ENCODE measurements at regions not wholly inside any gene's neighbourhood (a gene's known extent, or its start where the extent isn't known, plus 50 kb on each side); places are given as distances from the start of the nearest gene placed in this dataset.

DNA sequence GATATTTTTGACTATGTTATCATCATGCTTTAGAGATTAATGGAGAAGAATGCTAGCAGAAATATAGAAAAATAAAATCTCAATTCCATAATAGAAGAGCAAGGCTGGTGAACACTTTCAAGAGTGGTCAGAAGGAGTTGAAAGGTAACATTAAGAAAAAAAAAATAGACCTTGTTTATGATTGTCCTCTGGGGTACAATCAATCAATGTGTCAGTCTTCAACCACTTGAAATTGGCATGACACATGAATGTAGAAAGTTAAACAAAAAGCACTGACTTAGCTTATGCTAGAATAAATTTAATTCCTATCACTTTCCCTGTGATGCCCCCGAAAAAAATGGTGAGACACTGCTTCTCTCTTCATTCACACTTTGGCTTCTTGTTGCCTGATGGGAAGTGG, 750.3 kb upstream of the ADGRL2 start:
- DNase-seq: no peak

DNA sequence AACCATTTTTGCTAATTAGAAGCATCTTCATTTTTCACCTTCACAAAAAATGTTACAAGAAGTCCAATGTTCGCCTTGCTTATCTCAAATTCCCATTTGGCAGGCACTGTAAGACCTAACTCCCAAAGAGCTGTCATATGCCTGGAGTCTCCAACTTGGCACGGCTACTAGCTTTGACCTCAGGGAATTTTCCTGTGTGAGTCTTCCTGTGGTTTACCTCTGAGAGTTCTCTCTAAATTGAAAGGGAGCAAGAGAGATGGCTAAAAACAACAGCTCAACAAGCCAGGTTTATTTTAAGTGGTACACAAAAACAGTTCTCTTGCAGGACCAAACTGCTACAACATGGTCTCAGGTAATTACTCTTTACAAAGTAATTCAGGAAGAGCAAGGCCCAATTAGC, 756.0 kb upstream of the ADGRL2 start:
- DNase-seq: no peak

DNA sequence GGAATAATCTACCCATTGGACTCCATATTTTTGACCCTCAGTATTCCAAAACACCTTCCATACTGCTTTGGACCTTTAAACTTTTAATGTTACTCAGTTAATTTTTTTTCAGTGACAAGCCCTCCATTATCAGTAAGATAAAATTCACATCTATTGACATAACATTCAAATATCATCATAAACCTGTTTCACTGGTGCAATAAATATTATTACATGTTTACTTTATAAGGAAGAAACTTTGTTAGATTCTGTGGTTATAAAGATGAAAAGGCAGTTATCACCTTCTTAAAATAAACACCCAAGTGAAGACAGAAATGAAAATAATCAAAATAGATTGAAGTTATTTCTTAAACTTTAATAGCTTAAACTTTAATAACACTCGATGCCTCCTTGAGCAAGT, 758.5 kb upstream of the ADGRL2 start:
- DNase-seq: no peak

GRCh38 chr1:81034291-81034690, 766.4 kb upstream of the ADGRL2 start:
- no peak for DNase-seq

GRCh38 chr1:81032973-81033425, 767.7 kb upstream of the ADGRL2 start:
- no peak for DNase-seq

GRCh38 chr1:81032374-81032773, 768.4 kb upstream of the ADGRL2 start:
- DNase-seq: no peak

DNA sequence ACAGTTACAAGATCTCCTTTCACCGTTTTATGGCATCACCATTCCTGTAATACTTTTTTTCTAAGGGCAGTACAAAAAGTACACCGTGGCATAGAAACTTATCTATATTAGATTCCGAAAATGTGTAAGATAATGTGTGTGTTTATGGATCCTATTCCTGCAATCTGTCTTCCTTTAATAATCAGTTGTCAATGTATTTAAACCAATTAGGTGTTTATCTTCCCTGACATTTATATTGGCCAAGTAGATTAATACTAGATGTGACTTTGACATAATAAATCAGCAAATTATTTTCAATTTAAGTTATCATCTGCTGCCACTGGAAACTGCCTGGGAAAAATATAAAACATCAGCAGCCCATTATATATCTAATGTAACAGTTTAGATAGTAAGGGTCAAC, 770.3 kb upstream of the ADGRL2 start:
- no peak for DNase-seq

- DNase-seq: no peak
Measured at GRCh38 chr1:81029266-81029665, 771.5 kb upstream of the ADGRL2 start.

DNA sequence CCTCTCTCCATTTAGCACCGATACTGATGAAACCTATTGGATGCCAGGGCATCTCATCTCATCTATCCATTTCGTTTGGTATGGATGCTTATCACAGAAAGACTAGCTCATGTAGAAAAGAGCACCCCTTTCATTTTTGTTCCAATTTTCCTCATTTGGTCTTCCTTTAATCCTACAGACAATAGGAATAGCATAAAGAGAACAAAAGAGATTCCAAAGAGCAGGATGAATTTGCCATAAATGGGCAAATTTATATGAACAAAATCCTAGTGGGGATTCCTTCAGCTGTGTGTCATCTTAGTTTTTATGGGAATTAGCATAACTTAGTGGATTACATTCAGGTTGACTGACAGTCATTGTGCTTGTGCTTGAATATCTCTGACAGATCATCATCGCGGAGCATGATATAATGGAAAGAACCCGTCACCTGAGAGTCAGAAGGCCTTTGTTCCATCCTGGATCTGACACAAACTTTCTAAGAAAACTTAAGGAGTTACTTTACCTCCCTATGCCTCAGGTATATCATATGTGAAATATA, 777.5 kb upstream of the ADGRL2 start:
- no peak for DNase-seq

DNA sequence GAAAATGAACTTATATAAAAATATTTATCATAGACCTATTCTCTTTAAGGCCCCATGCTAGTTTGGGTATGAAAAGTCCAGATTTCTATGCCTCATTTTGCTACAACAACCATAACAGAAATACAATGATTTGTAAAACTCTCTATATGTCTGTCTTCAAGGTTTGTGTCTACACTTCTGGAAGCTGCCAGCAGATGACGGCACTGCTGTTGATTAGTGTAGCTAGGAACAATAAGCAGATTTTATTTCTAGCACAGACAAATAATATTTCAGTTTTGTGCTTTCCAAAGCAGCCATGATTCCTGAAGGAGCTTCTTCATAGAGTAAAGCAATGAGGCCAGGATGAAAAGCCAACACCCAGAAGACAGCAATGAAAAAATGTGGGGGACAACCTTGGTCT, 779.6 kb upstream of the ADGRL2 start:
- DNase-seq: no peak

- DNase-seq: no peak
Measured at GRCh38 chr1:81020506-81020905, 780.2 kb upstream of the ADGRL2 start.

DNA sequence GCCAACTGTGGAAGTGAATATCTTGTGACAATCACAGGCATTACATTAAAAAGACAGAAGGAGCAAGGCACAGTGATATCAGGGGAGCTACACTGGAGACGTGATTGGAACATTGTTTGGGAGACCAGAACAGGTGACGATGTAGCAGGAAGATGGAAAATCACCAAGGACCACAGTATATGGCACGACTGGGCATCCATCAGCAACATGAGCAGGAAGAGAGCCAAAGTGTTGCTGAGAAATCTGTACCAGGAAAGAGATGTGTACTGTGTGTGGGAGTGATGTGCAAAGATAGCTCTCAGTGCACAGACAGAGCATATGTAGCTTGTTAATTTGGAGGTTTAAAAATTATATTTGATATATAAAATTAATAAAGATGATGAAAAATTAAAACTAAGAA, 790.6 kb upstream of the ADGRL2 start:
- DNase-seq: no peak

DNA sequence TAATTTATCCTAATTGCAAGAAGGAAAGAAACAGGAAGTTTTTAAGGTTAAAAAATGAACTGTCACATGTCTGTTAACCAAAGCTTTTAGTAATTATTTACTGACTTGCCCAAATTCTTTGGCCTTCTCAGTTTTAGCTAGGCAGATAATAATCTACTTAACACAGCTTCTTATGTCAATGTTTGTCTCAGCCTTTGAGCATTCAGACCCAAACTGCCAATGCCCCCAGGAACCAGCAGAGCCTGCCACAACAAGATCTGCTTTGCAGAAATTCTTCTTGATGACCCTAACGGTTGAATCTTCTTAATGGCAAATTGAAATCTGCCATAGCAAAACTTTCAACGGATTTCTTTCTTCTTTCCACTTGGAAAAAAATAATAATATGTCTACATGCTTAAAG, 792.4 kb upstream of the ADGRL2 start:
- DNase-seq: no peak

DNA sequence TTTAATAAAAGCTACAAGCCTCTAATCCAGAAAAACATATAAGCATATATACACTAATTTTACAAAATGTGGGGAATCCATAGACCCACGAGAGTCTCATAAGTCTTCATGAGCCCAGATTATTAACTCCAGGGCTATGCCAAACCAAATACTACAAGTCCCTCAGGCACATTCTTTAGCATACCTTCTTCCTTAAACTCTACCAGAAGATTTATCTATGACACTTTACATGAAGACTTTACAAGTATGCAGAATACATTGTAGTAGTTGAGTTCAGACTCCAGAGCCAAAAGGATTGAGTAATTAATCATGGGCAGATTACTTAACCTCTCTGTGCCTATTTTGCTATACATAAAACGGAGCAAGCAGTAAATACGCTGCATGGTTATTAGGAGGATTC, 793.7 kb upstream of the ADGRL2 start:
- no peak for DNase-seq

GRCh38 chr1:81006502-81006901, 794.2 kb upstream of the ADGRL2 start:
- DNase-seq: no peak

GRCh38 chr1:81004011-81004410, 796.7 kb upstream of the ADGRL2 start:
- no peak for DNase-seq

DNA sequence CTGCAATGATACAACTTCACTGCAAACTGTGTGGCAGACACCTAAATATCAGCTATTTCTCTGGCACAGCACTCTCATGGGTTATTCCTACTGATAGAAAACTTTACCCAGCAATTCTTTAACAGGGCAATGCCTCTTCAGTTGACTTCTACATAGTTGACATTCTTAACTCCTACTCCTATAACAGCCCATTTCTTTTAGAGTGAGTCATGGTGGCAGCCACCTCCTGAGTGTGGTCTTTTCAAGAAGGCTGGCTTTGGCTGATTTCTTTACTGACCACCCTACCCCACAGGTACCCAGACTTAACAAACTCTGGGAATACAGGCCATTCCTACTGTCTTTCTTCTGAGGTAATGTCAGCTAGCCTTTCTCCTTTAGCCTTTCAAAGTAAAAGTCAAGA, 805.8 kb upstream of the ADGRL2 start:
- DNase-seq: no peak

- no peak for DNase-seq
Measured at GRCh38 chr1:80994038-80994437, 806.7 kb upstream of the ADGRL2 start.

DNA sequence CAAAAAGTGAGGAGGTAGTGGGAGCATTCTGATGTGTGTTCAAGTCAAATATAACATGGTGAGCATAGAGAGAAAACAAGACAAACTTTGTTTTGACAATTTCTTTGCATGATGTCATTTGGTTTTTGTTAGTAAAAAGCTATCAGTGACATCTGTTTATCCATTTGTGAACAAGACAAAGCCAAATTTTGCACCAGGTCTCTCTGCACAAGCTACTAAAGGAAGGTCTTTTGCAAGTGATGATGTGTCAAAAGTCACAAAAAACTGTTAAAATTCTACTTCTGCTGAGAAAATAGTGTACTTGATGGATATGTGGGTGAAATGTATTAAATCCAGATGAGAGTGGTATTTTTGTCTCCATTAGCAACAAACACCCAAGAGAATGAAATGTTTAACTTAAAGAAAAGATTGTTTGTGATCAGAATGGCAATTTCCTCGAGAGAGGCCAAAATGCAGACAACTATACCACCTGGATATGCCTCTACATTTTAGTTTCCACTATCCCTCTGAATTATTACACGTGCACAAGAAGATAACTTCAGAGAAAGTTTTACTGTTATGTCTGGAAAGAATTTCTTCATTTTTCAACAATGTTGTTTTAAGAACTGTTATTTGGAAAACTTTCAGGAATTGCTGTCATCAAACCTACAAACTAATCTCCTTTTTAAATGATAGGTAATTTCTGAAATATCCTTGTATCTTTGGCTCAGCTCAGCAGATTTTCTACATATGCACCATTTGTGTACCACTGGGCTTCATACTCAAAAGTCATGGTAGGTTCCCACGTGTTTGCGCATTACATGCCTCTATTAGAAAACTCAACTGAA, 807.4 kb upstream of the ADGRL2 start:
- no peak for DNase-seq

- no peak for DNase-seq
Measured at GRCh38 chr1:80989455-80989854, 811.3 kb upstream of the ADGRL2 start.

- DNase-seq: no peak
Measured at GRCh38 chr1:80988926-80989325, 811.8 kb upstream of the ADGRL2 start.

DNA sequence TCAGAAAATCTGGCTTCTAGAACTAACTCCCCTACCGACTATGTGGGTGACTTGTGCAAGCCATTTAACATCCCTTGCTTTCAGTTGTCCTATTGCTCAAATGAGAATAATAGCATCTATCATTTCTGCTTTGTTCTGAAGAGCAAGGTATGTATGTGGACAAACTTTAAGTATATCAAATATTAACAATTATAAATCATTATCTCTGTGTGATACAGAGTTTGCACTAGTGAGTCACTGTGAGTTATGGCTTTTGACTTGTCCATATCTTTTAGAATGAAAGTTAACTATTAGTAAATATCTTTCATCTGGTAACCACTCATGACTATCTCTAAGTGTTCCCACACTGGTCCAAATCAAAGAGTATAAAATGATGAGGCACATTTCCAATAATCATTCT, 812.9 kb upstream of the ADGRL2 start:
- no peak for DNase-seq

DNA sequence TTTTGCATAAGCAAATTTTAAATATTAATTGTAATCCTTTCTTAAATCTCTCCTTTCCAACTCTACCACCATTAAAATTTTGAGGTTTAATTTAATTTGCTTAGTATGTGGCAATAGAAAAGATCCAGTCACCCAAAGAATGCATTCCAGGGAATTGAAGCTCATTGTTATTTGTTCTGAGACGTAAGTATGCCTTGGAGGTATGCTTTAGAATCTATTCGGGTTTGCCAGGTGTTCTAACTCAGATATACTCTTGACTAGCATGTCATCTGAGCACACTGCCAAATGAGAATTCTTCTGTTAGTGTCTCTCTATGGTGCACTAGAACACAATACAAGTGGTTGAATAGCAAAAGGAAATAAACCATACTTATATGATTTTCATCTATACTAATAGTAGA, 813.6 kb upstream of the ADGRL2 start:
- DNase-seq: no peak

DNA sequence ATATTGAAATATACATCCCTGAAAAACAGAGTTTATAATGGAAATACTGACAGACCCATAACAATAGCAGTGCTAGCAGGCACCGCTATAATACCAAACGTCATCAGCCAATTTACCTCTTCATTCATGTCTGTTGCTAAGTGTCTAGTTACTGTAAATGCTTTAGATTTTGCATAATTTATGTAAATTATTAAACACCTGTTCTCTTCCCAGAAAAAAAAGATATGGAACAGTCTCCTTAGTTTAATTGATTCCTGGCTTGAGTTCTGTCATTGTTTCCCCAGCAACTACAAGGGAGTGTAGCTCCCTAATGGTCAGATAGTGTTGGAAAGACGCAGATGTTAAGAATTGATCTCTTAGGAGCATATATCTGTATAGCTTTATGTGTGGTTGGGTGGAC, 817.9 kb upstream of the ADGRL2 start:
- no peak for DNase-seq

- DNase-seq: no peak
Measured at GRCh38 chr1:80973101-80973500, 827.6 kb upstream of the ADGRL2 start.

Measured in right kidney (tissue), 1 donor.